NB4 (cell line): ENCODE measurements at regions not wholly inside any gene's neighbourhood (a gene's known extent, or its start where the extent isn't known, plus 50 kb on each side); places are given as distances from the start of the nearest gene placed in this dataset.

ENCODE experiments used
- POLR2A ChIP-seq: IDR thresholded peaks from 2 replicates; pipeline ENCODE4 v1.6.1; 2011; ENCODE audit warnings: mild to moderate bottlenecking; ENCODE audit not compliant: insufficient read length; ENCODE audit errors: extremely low read depth
- TF ChIP-seq, protein P1 (sequence below): IDR thresholded peaks from 2 replicates; pipeline ENCODE4 v1.6.1; 2011; ENCODE audit warnings: low read depth, low read length
- TF ChIP-seq, protein P2 (sequence below): IDR thresholded peaks from one replicate; pipeline ENCODE4 v1.5.1; 2012; ENCODE audit warnings: low read depth, low read length

DNA sequence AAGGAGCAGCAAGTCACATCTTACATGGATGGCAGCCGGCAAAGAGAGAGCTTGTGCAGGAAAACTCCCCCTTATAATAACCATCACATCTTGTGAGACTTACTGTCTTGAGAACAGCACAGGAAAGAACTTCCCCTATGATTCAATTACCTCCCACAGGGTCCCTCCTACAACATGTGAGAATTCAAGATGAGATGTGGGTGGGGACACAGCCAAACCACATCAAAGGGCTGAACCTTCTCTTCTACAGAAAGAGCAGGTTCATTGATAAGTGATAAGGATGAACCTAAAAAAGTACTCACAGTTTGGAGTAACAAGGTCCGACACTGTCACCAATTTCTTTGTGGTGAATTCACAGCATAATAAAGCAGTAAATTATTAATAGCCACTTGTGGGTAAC is 422.2 kb upstream of the FSIP2 start:
- TF ChIP-seq POLR2A = no peak
- TF ChIP-seq, protein P1, sequence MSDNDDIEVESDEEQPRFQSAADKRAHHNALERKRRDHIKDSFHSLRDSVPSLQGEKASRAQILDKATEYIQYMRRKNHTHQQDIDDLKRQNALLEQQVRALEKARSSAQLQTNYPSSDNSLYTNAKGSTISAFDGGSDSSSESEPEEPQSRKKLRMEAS = no peak
- TF ChIP-seq, protein P2, sequence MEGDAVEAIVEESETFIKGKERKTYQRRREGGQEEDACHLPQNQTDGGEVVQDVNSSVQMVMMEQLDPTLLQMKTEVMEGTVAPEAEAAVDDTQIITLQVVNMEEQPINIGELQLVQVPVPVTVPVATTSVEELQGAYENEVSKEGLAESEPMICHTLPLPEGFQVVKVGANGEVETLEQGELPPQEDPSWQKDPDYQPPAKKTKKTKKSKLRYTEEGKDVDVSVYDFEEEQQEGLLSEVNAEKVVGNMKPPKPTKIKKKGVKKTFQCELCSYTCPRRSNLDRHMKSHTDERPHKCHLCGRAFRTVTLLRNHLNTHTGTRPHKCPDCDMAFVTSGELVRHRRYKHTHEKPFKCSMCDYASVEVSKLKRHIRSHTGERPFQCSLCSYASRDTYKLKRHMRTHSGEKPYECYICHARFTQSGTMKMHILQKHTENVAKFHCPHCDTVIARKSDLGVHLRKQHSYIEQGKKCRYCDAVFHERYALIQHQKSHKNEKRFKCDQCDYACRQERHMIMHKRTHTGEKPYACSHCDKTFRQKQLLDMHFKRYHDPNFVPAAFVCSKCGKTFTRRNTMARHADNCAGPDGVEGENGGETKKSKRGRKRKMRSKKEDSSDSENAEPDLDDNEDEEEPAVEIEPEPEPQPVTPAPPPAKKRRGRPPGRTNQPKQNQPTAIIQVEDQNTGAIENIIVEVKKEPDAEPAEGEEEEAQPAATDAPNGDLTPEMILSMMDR = no peak
